ENCODE measurements at regions not wholly inside any gene's neighbourhood (a gene's known extent, or its start where the extent isn't known, plus 50 kb on each side); places are given as distances from the start of the nearest gene placed in this dataset.

GRCh38 chrX:113529426-113530013 is 688.9 kb upstream of the AMOT start:
- TF ChIP-seq CTCF (IDR thresholded peaks at IDR 0.05) = no peak
- TF ChIP-seq POLR2AphosphoS5 (IDR thresholded peaks at IDR 0.05) = no peak
